HG02798 (cell line): ENCODE measurements at regions not wholly inside any gene's neighbourhood (a gene's known extent, or its start where the extent isn't known, plus 50 kb on each side); places are given as distances from the start of the nearest gene placed in this dataset.
"Not testable (repeated sequence)": the region's sequence is repeated elsewhere in the genome, so short reads cannot be mapped to it uniquely, and the experiment has no call there.

Experiments used
- ATAC-seq: cut with Tn5 transposase; IDR thresholded peaks from one replicate; pipeline ENCODE4 v1.9.1; 2021; ENCODE audit warnings: mild to moderate bottlenecking; ENCODE audit not compliant: unreplicated experiment, poor library complexity

DNA sequence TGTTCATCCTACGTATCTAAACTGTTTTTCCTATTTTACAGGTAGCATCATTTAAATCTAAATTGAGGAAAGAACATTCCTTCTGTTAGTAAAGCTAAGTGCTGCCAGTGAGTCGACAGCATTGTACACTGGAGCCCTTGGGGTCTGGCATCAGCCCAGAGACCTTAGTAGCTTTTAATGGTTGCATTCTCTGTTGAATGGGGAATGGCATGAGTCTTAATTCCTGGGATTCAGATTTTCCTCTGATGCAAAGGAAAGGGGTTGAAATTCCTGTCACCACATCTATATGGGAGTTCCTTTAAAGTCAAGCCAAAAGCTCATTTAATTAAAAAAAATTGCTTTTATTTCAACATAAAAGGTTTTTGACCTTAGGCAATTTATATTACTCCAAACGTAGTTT lies 148.4 kb upstream of the GBE1 start:
- no peak for ATAC-seq

DNA sequence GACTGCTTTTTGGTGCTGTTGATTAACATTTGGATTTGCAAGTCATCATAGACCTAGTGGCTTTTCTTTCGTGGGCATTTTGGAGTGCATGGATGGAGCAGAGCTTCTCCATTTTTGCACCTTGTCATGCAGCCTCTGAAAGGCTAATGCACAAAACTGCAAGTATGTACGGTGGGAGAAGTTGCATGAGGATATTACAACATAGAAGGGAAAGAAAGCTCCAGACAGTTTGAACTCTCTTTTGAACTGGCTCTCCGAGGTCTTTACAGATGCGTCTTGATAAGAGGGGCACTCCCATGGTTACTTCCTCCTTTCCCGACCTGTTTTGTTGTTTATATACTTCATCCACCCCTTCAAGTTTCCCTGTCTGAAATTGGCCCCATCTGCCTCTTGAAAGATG lies 147.1 kb upstream of the GBE1 start:
- no peak for ATAC-seq

DNA sequence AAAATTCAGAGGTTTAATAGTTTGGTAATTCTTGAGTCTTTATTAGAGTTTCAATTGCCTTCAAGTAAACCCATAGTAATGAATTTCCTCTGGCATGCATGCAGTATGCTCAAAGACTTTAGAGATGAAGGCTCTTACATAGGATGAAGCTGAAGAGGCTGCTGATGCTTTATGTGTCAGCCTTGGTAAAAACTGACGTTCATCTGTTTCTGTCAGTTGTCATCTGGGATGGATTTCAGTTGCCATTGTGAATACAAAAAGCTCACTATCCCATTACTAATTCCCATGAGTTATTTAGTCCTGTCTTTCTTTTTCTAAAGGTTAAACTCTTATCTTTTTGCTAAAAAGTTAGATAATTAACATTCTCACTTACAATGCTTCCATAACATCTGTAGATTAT lies 136.9 kb upstream of the GBE1 start:
- ATAC-seq, result no peak

DNA sequence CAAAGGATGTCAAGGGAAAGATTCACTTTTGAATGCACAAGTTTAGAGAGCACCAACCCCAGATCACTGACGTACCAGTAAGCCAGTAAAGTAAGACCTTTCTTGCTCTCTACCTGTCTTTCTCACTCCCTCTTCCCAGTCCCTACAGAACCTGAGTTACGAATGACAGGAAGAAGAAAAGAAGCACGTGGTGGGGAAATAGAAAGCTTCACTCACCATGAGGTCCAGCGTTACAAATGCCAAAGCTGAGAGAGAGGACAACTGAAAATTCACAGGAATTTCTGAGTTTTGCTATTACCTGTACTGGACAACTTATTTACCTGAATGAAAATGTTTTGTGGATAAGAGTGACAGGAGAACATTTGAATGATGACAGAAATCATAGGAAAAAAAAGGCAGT lies 133.2 kb upstream of the GBE1 start:
- no peak for ATAC-seq

DNA sequence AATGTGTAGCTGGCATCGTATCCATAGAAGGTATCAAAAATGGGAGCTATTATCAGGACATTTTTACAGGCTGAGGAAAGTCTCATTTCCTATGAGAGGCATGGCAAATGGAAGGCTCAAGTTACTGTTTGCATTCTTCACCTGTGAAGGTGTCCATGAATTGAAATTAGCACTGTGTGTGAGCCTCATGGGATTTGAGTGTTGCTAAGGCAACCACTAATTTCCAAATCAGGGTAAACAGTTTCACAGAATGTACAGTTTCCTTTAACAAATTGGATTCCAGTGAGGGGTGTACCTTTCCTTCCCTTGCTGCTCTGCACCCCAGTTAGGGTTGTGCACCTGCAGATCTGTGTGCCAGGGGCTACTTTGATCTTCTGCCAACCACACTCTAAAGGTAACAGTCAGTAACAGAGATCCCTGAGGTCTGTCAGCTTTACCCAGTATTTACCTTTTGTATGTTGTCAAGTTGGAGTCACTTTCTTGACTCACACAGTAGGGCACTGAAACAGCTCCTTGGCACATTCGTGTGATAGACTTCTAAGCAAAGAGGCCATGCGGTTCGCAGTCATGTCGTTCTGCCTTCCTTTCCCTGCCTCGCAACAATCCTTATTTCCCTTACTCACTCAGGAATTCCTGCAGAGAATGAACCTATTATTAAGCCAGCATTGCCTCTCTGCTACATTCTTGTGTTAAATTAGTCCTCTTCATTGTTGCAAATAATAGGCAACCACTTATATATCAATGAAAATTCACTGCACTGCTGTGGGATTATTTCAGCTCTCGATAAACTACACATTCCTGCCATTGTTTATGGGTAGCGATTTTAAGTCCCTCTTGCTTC lies 129.8 kb upstream of the GBE1 start:
- ATAC-seq, result no peak

- no peak for ATAC-seq
These were observed 127.6 kb upstream of the GBE1 start for GRCh38 chr3:81888914-81889557.

- no peak for ATAC-seq
These were observed 126.0 kb upstream of the GBE1 start for GRCh38 chr3:81887448-81887847.

DNA sequence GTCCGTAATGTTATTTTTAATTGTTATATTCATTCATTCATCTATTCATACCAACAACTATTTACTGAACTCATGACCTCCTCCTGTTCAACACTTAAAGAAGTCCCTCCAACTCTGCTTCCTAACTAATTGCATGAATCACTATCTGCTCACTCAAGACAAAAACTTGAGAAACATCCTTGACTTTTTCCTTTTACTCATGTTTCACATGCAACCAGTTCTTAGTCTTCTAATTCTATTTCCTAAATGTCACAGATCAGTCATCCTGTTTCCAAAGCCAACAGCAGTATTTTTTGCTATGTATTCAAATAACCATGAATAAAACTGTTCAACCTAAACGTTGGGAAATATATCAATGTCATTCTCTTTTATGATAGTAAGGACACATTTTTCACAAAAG lies 124.6 kb upstream of the GBE1 start:
- no peak for ATAC-seq

DNA sequence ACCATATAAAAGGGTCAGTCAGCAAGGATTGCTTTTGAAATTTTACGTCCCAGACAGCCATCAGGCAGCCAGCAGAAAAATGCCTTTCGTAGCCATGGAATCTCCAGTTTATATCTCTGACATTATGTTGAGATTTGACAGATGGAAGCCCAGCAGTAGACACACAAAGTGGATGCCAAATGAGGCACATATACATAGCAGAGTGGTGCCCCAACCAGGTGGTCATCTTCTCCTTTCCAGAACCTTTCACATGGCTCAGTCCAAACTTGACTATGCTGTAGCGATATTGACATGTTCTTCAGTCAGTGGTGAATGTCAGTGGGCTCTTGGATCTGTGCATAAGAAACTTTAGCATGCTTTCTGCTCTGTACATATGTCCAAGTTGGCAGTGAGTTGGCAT lies 123.3 kb upstream of the GBE1 start:
- no peak for ATAC-seq

GRCh38 chr3:81876826-81877225 lies 115.4 kb upstream of the GBE1 start:
- no peak for ATAC-seq

- ATAC-seq, result no peak
These were observed 113.3 kb upstream of the GBE1 start for GRCh38 chr3:81874738-81875137.

GRCh38 chr3:81872566-81872965 lies 111.1 kb upstream of the GBE1 start:
- ATAC-seq, result no peak

DNA sequence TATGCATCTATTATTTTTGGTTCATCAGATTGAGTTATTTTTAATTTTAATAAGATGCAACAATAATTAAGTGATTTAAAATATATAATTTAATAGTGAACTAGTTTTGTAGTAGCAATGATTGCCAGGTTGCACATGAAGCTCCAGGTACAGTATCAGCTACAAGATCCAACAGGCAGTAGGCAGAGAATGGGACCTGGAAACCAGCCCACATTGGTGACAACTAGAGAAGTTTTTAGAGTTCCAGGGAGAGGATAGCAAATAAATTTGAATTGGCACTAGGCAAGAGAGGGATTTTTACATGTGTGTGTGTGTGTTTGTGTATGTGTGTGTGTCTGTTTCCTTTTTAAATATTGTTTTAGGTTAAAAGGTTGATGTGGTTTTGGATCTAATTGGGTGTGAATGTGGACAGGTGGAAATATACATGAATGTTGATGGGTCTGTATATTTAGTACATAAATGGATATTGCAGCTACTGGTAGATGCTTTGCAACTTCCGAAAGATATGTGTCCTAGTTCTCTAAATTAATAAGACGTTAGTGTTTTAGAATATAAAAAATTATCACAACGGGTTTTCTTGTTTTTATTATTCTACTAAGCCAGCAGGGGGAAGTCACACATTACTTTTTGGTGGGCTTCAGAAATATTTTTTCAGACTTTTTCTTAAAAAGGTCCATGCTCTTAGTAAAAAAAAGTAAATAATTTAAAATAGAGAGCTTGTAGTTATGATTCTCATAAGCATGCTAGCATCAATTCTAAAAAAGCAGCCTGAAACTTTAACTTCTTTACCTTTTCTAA lies 110.1 kb upstream of the GBE1 start:
- no peak for ATAC-seq

DNA sequence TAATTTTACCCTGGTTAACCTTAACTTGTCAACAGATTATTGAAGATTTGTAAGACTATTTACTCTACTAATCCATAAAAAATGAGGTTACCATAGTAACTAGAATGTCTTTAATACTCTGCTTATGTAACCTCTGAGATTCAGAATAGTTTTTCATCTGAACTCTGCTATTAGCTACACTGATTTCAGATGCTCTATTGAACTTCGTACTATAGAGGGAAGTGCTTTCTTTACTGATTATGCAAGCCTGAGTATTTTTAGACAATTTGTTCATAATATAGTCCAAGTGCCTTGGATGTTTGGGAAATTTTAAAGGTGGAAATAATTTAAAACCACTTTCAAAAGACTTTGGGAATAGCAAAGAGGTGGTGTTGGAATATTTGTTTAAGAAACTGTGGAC lies 107.9 kb upstream of the GBE1 start:
- no peak for ATAC-seq

- ATAC-seq, result no peak
These were observed 107.2 kb upstream of the GBE1 start for GRCh38 chr3:81868597-81868996.

DNA sequence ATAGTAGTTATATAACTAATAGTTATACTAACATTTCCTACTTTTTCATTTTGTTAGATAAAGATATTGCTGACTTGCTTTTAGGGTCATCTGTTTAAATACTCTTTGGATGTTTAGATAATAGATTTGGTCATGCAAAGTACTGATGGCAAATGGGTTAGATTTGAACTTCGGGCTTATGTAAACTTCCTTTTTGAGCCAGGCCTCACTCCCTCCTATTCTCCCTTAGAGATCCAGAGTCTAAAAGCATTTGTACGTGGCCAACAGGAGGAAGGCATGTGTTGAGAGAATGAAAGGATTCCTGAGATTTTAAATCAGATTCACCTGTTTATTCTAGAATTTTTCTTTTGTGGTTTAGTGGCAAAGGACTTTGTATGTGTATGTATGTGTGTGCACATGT lies 106.4 kb upstream of the GBE1 start:
- ATAC-seq, result no peak

- ATAC-seq, result not testable (repeated sequence)
These were observed 103.7 kb upstream of the GBE1 start for GRCh38 chr3:81865164-81865563.

- no peak for ATAC-seq
These were observed 102.8 kb upstream of the GBE1 start for GRCh38 chr3:81864272-81864671.

GRCh38 chr3:81863756-81864155 lies 102.3 kb upstream of the GBE1 start:
- ATAC-seq, result no peak

DNA sequence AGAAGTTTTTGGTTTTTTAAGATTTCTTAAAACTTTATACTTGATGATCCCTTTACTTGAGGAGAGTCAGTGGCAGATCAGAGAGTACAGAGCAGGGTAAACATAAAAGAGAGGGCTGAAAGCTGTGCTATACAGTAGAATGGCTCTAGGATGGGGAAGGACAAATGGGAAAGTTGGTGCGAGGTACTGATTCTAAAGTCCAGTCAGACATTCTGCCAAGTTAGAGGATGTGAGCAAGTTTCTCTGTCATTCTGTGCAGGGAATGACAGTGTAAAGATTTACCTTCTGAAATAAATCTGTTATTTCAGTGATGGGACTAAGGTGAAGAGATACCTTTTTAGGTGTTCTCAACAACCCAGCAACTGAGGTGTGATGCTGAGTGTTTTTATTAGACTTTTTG lies 100.1 kb upstream of the GBE1 start:
- no peak for ATAC-seq

DNA sequence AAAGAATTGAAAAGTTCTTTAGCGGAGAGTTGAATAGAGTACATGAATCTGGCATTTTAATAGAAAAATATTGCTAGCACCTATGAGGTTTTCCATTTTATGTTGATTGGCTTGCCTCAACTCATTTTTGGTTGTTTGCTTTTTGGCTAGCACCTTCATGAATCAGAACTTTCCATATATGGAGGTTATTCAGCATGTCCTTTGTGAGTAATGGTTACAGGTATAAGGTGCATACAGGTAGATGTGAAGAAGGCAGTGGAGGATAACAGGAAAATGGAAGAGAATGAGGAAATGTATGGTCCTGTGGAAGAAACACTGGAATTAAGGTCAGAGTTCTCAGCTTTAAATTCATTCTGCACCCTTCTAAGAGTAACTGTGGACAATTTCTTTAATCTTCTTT lies 98.1 kb upstream of the GBE1 start:
- ATAC-seq, result no peak
